ENCODE measurements at regions not wholly inside any gene's neighbourhood (a gene's known extent, or its start where the extent isn't known, plus 50 kb on each side); places are given as distances from the start of the nearest gene placed in this dataset.

DNA sequence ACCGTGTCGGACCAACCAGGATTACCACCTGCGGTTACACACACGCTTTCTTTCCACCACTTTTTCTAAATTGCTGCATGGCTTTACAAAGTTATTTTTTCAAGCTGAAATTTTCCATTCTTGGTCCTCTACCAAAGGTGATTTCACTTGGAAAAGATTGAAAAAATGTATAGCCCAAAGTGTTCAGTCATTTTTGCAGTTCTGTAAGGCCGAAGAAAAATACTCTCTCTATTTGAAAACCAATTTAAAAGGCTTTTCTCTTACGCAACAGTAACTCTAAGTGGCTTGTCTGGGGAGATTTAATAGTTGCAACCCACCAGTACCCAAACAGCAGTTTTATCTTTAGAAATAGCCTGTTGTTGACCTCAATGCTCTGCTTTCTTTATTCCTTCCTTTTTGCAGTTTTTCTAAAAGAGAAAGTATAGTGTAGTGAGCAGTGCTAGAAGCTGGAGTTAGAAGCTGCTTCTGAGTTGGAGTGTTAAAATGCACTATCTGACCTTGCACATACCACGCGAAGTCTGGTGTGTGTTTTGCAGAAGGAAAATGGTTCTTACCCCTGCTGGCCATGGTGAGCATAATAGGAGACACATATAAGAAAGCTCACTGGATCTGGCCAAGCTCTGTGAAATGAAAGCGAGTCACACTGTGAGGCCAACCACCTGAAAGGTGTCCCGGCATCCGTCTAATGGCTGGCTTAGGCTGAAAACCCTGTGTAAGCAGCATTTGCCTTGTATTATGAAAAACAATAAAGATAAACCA lies 201.0 kb upstream of the ADRA1D start:
- DNase-seq (ENCODE audit: low spot score), result no peak
- Histone ChIP-seq H3K27ac (ENCODE audit: low read depth, low read length, poor library complexity, severe bottlenecking) (no peak overlapping the region), H3K79me2 (ENCODE audit: insufficient read depth, low read depth, low read length) (no peaks in the 10 kb centered on the region), H4K20me1 (ENCODE audit: insufficient read depth, low read length) (no peaks in the 10 kb centered on the region), H3K9me2 (ENCODE audit: insufficient read depth, low read length) (no peaks in the 10 kb centered on the region), H3K4me1 (ENCODE audit: insufficient read depth, low read length, poor library complexity, severe bottlenecking) (no peaks in the 10 kb centered on the region), H3K9me3 (ENCODE audit: low read length) (no peaks in the 10 kb centered on the region), H3K36me3 (ENCODE audit: insufficient read depth, low read length) (no peaks in the 10 kb centered on the region), H2AFZ (ENCODE audit: low read length) (no peak overlapping the region), H3K4me3 (ENCODE audit: low read depth, low read length, poor library complexity, severe bottlenecking) (no peak overlapping the region), H3K4me2 (ENCODE audit: low read length) (no peak overlapping the region)
- ChIA-PET CTCF (ENCODE audit: unreplicated experiment) (no interaction called here), POLR2A (no interaction called here)
- intact Hi-C loops (cut with micrococcal nuclease; ENCODE audit: unreplicated experiment), result no loop called here
- TF ChIP-seq EZH2phosphoT487 (IDR thresholded peaks at IDR 0.05; ENCODE audit: borderline replicate concordance, low read depth, low read length), result no peak
- TF ChIP-seq, protein P1, sequence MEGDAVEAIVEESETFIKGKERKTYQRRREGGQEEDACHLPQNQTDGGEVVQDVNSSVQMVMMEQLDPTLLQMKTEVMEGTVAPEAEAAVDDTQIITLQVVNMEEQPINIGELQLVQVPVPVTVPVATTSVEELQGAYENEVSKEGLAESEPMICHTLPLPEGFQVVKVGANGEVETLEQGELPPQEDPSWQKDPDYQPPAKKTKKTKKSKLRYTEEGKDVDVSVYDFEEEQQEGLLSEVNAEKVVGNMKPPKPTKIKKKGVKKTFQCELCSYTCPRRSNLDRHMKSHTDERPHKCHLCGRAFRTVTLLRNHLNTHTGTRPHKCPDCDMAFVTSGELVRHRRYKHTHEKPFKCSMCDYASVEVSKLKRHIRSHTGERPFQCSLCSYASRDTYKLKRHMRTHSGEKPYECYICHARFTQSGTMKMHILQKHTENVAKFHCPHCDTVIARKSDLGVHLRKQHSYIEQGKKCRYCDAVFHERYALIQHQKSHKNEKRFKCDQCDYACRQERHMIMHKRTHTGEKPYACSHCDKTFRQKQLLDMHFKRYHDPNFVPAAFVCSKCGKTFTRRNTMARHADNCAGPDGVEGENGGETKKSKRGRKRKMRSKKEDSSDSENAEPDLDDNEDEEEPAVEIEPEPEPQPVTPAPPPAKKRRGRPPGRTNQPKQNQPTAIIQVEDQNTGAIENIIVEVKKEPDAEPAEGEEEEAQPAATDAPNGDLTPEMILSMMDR (conservative IDR thresholded peaks at IDR 0.05; ENCODE audit: low read length), result no peak
- no TSS peak for BruUV-seq (replicated peaks)

DNA sequence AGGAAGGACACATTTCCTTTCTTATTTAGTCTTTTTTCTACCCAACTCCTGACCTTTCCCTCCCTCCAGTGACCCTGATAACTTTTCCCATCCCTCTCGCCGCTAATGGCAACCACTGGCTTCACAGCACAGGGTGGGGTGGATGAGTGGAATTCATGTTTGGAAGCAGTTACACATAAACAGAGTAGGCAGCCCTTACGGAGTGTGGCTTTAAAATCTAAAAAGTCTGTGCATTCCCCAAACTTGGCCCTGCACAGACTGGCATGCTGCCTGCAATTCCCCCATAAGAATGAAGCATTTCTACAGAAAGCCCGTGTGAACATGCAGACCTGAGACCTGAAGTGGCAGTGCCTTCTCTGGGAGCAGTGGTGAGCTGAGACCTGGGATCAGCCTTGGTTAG lies 196.7 kb upstream of the ADRA1D start:
- H3K4me2 ChIP-seq (ENCODE audit: low read length), result no peak overlapping the region
- DNase-seq (ENCODE audit: low spot score), result no peak
- no peaks in the 10 kb centered on the region for H3K36me3 ChIP-seq (ENCODE audit: insufficient read depth, low read length)
- intact Hi-C loops (cut with micrococcal nuclease; ENCODE audit: unreplicated experiment), result no loop called here
- H3K9me3 ChIP-seq (ENCODE audit: low read length), result no peaks in the 10 kb centered on the region
- CTCF ChIA-PET (ENCODE audit: unreplicated experiment), result no interaction called here
- H2AFZ ChIP-seq (ENCODE audit: low read length), result no peak overlapping the region
- H3K79me2 ChIP-seq (ENCODE audit: insufficient read depth, low read depth, low read length), result no peaks in the 10 kb centered on the region
- BruUV-seq (replicated peaks), result no TSS peak
- no peak overlapping the region for H3K27ac ChIP-seq (ENCODE audit: low read depth, low read length, poor library complexity, severe bottlenecking)
- H3K4me3 ChIP-seq (ENCODE audit: low read depth, low read length, poor library complexity, severe bottlenecking), result no peak overlapping the region
- no peaks in the 10 kb centered on the region for H3K4me1 ChIP-seq (ENCODE audit: insufficient read depth, low read length, poor library complexity, severe bottlenecking)
- POLR2A ChIA-PET, result no interaction called here
- TF ChIP-seq EZH2phosphoT487 (IDR thresholded peaks at IDR 0.05; ENCODE audit: borderline replicate concordance, low read depth, low read length), result no peak
- TF ChIP-seq, protein P1 (conservative IDR thresholded peaks at IDR 0.05; ENCODE audit: low read length), result no peak
- no peaks in the 10 kb centered on the region for H3K9me2 ChIP-seq (ENCODE audit: insufficient read depth, low read length)
- H4K20me1 ChIP-seq (ENCODE audit: insufficient read depth, low read length), result no peaks in the 10 kb centered on the region

DNA sequence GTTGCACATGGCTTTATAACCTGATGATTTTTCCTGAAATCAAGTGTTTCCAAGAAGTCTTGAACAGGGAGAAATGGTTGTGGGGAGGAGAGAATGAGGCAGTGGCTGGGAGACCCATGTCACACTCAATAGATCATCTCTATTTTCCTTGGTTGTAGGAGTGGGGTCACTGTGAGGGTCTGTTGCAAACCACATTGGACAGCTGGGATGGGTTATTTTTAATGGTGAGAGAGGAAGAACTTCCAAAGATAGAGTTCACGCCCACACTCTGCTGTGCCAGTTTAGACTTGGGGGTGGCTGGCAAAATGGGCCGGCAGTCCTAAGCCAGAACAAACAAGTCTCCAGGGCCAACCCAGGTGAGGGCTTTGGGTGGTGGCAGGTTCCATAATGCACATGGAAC lies 196.2 kb upstream of the ADRA1D start:
- Histone ChIP-seq H3K4me2 (ENCODE audit: low read length) (no peak overlapping the region), H3K79me2 (ENCODE audit: insufficient read depth, low read depth, low read length) (no peaks in the 10 kb centered on the region), H3K4me3 (ENCODE audit: low read depth, low read length, poor library complexity, severe bottlenecking) (no peak overlapping the region), H2AFZ (ENCODE audit: low read length) (no peak overlapping the region), H3K9me2 (ENCODE audit: insufficient read depth, low read length) (no peaks in the 10 kb centered on the region), H3K27ac (ENCODE audit: low read depth, low read length, poor library complexity, severe bottlenecking) (no peak overlapping the region), H4K20me1 (ENCODE audit: insufficient read depth, low read length) (no peaks in the 10 kb centered on the region), H3K4me1 (ENCODE audit: insufficient read depth, low read length, poor library complexity, severe bottlenecking) (no peaks in the 10 kb centered on the region), H3K36me3 (ENCODE audit: insufficient read depth, low read length) (no peaks in the 10 kb centered on the region), H3K9me3 (ENCODE audit: low read length) (no peaks in the 10 kb centered on the region)
- DNase-seq (ENCODE audit: low spot score), result no peak
- intact Hi-C loops (cut with micrococcal nuclease; ENCODE audit: unreplicated experiment), result no loop called here
- POLR2A ChIA-PET, result no interaction called here
- no TSS peak for BruUV-seq (replicated peaks)
- TF ChIP-seq EZH2phosphoT487 (IDR thresholded peaks at IDR 0.05; ENCODE audit: borderline replicate concordance, low read depth, low read length), result no peak
- TF ChIP-seq, protein P1 (conservative IDR thresholded peaks at IDR 0.05; ENCODE audit: low read length), result no peak
- CTCF ChIA-PET (ENCODE audit: unreplicated experiment), result no interaction called here
